Gastroesophageal sphincter (tissue), 3 donors: ENCODE measurements at regions not wholly inside any gene's neighbourhood (a gene's known extent, or its start where the extent isn't known, plus 50 kb on each side); places are given as distances from the start of the nearest gene placed in this dataset.

ENCODE experiments used
- POLR2A ChIP-seq, 2 donors: fragments of 450-650 bp; IDR thresholded peaks; one replicate each; pipeline ENCODE4 v1.6.1; 2017; ENCODE audit warnings: antibody characterized with exemption in 2 of 2, mild to moderate bottlenecking in 2 of 2, moderate library complexity in 1 of 2
- POLR2AphosphoS5 ChIP-seq: sonication (generic); formaldehyde crosslinking; IDR thresholded peaks from one replicate; pipeline ENCODE4 v1.6.1; 2017; ENCODE audit warnings: antibody characterized with exemption
- TF ChIP-seq, protein P1 (sequence below), 4 experiments: fragments of 200-600 bp in 2 of 4; fragments of 450-650 bp in 2 of 4; sonication (generic) in 1 of 4; IDR thresholded peaks; one replicate each; pipeline ENCODE4 v1.5.1; 2017 to 2019; ENCODE audit warnings: antibody characterized with exemption in 4 of 4, mild to moderate bottlenecking in 2 of 4, moderate library complexity in 2 of 4

DNA sequence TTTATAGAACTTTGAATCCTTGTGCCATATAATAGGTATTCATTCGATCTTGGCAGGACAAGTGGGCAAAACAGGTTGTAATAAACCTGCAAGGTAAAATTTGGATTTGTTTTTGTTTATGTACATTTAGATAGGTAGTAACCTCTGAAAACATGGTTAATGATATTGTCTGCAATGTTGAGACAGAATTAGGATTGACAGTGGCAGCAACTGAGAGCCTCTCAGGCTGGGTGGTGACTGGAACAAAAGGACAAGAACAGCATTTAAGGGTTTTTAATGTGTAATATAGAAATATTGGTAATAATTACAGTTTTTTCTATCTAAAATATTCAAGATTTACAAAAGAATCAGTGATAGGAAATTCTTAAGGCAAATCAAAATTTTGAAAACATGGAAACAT is 382.0 kb downstream of the TFAP2B start:
- TF ChIP-seq, protein P1, sequence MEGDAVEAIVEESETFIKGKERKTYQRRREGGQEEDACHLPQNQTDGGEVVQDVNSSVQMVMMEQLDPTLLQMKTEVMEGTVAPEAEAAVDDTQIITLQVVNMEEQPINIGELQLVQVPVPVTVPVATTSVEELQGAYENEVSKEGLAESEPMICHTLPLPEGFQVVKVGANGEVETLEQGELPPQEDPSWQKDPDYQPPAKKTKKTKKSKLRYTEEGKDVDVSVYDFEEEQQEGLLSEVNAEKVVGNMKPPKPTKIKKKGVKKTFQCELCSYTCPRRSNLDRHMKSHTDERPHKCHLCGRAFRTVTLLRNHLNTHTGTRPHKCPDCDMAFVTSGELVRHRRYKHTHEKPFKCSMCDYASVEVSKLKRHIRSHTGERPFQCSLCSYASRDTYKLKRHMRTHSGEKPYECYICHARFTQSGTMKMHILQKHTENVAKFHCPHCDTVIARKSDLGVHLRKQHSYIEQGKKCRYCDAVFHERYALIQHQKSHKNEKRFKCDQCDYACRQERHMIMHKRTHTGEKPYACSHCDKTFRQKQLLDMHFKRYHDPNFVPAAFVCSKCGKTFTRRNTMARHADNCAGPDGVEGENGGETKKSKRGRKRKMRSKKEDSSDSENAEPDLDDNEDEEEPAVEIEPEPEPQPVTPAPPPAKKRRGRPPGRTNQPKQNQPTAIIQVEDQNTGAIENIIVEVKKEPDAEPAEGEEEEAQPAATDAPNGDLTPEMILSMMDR (IDR thresholded peaks at IDR 0.05), result no peak
- no peak for TF ChIP-seq POLR2AphosphoS5
- TF ChIP-seq POLR2A (IDR thresholded peaks at IDR 0.05), result no peak
